PC-3 (cell line): ENCODE measurements at regions not wholly inside any gene's neighbourhood (a gene's known extent, or its start where the extent isn't known, plus 50 kb on each side); places are given as distances from the start of the nearest gene placed in this dataset.

Experiments
- ATAC-seq: fragments of 200-7000 bp; cut with Tn5 transposase; 2 replicates; pipeline ENCODE4 v1.9.1; 2020; ENCODE audit warnings: mild to moderate bottlenecking, moderate library complexity
- BruUV-seq: library from RNA; stranded (reverse); fragments of 400-500 nt; replicated peaks from 2 replicates; lab custom pipeline; 2021; lab: Mats Ljungman, UMichigan
- CTCF ChIA-PET: fragments of 300-600 bp; sonication (Branson Sonifier 250); formaldehyde crosslinking; loops from one replicate; lab custom pipeline; 2022; ENCODE audit warnings: antibody characterized with exemption; lab: Charles Lee
- POLR2A ChIA-PET: fragments of 300-600 bp; sonication (Branson Sonifier 250); formaldehyde crosslinking; loops from one replicate; lab custom pipeline; 2022; ENCODE audit warnings: antibody characterized with exemption; ENCODE audit not compliant: unreplicated experiment; lab: Charles Lee
- DNase-seq: peaks from one replicate; pipeline ENCODE4 v3.0.0-alpha.2; 2015
- H2AFZ ChIP-seq: fragments of 300-600 bp; sonication (generic); 2 replicates; pipeline ENCODE4 v1.6.0; 2016; ENCODE audit warnings: antibody characterized with exemption, low read length
- H3F3A ChIP-seq: fragments of 300-600 bp; sonication (generic); one replicate; pipeline ENCODE4 v1.6.0; 2017; ENCODE audit warnings: antibody characterized with exemption, low read length, control low read depth, mild to moderate bottlenecking; ENCODE audit not compliant: unreplicated experiment
- H3K27ac ChIP-seq: fragments of 300-600 bp; sonication (generic); 2 replicates; pipeline ENCODE4 v1.5.1; 2016; ENCODE audit warnings: mild to moderate bottlenecking, low read length
- H3K27me3 ChIP-seq: fragments of 300-600 bp; sonication (generic); 2 replicates; pipeline ENCODE4 v1.6.1; 2016; ENCODE audit warnings: low read length, mixed read lengths
- H3K36me3 ChIP-seq: fragments of 300-600 bp; sonication (generic); 2 replicates; pipeline ENCODE4 v1.6.1; 2016; ENCODE audit warnings: low read depth, mixed run types, low read length, mixed read lengths
- H3K4me1 ChIP-seq: fragments of 300-600 bp; sonication (generic); 2 replicates; pipeline ENCODE4 v1.5.1; 2016; ENCODE audit warnings: low read length; ENCODE audit not compliant: insufficient read depth
- H3K4me2 ChIP-seq: fragments of 300-600 bp; sonication (generic); 2 replicates; pipeline ENCODE4 v1.6.0; 2016; ENCODE audit warnings: low read length
- H3K4me3 ChIP-seq: fragments of 300-600 bp; sonication (generic); 2 replicates; pipeline ENCODE4 v1.5.1; 2016; ENCODE audit warnings: mild to moderate bottlenecking, low read length, mixed read lengths
- H3K79me2 ChIP-seq: fragments of 300-600 bp; sonication (generic); 2 replicates; pipeline ENCODE4 v1.6.1; 2017; ENCODE audit warnings: low read length, mixed read lengths
- H3K9ac ChIP-seq: fragments of 300-600 bp; sonication (generic); 2 replicates; pipeline ENCODE4 v1.6.0; 2016; ENCODE audit warnings: mild to moderate bottlenecking, low read length
- H3K9me2 ChIP-seq: fragments of 300-600 bp; sonication (generic); replicated peaks from 2 replicates; pipeline ENCODE4 v1.6.1; 2016; ENCODE audit warnings: mixed run types, low read length, mixed read lengths
- H3K9me3 ChIP-seq: fragments of 300-600 bp; sonication (generic); 2 replicates; pipeline ENCODE4 v1.6.1; 2016; ENCODE audit warnings: low read length, mixed read lengths
- H4K20me1 ChIP-seq: fragments of 300-600 bp; sonication (generic); 2 replicates; pipeline ENCODE4 v1.6.1; 2016; ENCODE audit warnings: low read length, mixed read lengths
- EZH2 ChIP-seq: fragments of 300-600 bp; sonication (generic); IDR thresholded peaks from one replicate; pipeline ENCODE4 v1.6.1; 2017; ENCODE audit warnings: antibody characterized with exemption, mild to moderate bottlenecking, low read length; ENCODE audit not compliant: unreplicated experiment
- EZH2phosphoT487 ChIP-seq: fragments of 300-600 bp; sonication (generic); IDR thresholded peaks from 2 replicates; pipeline ENCODE4 v1.6.1; 2018; ENCODE audit warnings: mild to moderate bottlenecking, antibody characterized with exemption, low read length, borderline replicate concordance
- intact Hi-C: fragments of 100-400 bp; cut with micrococcal nuclease; formaldehyde crosslinking; loops from 2 replicates; pipeline ENCODE4 v1.9.0; 2023
- TF ChIP-seq, protein P1 (sequence below): fragments of 300-600 bp; sonication (generic); conservative IDR thresholded peaks from 2 replicates; pipeline ENCODE4 v1.5.1; 2017; ENCODE audit warnings: antibody characterized with exemption, low read depth, mild to moderate bottlenecking, low read length

DNA sequence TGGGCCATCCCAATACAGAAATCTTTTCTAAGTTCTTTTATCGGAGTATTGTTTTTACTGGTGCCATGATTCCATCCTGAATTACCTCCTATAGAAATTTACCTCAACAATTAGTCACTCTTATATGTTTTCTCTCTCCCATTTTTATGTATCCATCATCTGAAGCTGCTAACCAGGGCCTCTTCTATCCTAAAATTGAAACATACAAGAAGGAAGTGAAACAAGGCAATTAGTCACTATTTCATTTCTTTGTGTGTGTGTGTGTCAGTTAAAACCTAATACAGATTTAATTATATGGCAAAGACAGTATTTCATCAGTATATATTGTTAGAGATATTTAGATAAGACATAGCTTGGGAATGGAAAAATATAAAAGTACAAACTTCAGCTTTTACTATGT, 148.4 kb upstream of the AHR start:
- ChIA-PET POLR2A (no interaction called here), CTCF (interaction anchor here (0.6 to 0.8 kb wide), 2 partner anchors 34 to 151 kb away, joined by 3 read pairs; no protein-coding TSS in a partner anchor)
- H3K9me2 ChIP-seq, result no peaks in the 10 kb centered on the region
- H3K36me3 ChIP-seq, result no peaks in the 10 kb centered on the region
- ATAC-seq (no peak), DNase-seq (no peak)
- no peaks in the 10 kb centered on the region for H3K79me2 ChIP-seq
- H3K27ac ChIP-seq, result no peak overlapping the region
- TF ChIP-seq EZH2 (no peak), EZH2phosphoT487 (no peak)
- TF ChIP-seq, protein P1, sequence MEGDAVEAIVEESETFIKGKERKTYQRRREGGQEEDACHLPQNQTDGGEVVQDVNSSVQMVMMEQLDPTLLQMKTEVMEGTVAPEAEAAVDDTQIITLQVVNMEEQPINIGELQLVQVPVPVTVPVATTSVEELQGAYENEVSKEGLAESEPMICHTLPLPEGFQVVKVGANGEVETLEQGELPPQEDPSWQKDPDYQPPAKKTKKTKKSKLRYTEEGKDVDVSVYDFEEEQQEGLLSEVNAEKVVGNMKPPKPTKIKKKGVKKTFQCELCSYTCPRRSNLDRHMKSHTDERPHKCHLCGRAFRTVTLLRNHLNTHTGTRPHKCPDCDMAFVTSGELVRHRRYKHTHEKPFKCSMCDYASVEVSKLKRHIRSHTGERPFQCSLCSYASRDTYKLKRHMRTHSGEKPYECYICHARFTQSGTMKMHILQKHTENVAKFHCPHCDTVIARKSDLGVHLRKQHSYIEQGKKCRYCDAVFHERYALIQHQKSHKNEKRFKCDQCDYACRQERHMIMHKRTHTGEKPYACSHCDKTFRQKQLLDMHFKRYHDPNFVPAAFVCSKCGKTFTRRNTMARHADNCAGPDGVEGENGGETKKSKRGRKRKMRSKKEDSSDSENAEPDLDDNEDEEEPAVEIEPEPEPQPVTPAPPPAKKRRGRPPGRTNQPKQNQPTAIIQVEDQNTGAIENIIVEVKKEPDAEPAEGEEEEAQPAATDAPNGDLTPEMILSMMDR, result no peak
- H3F3A ChIP-seq, result no peaks in the 10 kb centered on the region
- H3K27me3 ChIP-seq, result no peaks in the 10 kb centered on the region
- no peaks in the 10 kb centered on the region for H4K20me1 ChIP-seq
- no TSS peak for BruUV-seq
- H3K4me3 ChIP-seq, result no peak overlapping the region
- no peaks in the 10 kb centered on the region for H3K9me3 ChIP-seq
- intact Hi-C loops, result no loop called here
- H2AFZ ChIP-seq, result no peak overlapping the region
- H3K4me1 ChIP-seq, result peaks cover 21% of the 10 kb centered on the region
- no peak overlapping the region for H3K9ac ChIP-seq
- H3K4me2 ChIP-seq, result no peak overlapping the region

DNA sequence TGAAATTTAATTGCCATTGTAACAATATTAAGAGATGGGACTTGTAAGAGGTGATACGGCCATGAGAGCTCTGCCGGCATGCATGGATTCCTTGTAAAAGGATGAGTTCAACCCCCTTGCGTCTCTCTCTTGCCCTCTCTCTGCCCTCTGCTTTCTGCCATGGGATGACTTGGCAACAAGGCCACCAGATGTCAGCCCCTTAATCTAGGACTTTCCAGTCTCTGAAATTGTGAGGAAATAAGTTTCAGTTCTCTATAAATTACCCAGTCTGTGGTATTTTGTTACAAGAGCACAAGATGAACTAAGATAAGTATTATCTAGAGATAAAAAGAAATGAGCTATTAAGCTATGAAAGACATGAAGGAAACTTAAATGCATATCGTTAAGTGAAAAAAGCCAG, 145.7 kb upstream of the AHR start:
- no TSS peak for BruUV-seq
- intact Hi-C loops, result no loop called here
- no peaks in the 10 kb centered on the region for H4K20me1 ChIP-seq
- H3K79me2 ChIP-seq, result no peaks in the 10 kb centered on the region
- no peak overlapping the region for H3K9ac ChIP-seq
- no peaks in the 10 kb centered on the region for H3K27me3 ChIP-seq
- no peak overlapping the region for H3K4me3 ChIP-seq
- H3K9me2 ChIP-seq, result no peaks in the 10 kb centered on the region
- POLR2A ChIA-PET, result no interaction called here
- no peaks in the 10 kb centered on the region for H3K9me3 ChIP-seq
- TF ChIP-seq EZH2 (no peak), EZH2phosphoT487 (no peak)
- TF ChIP-seq, protein P1, result no peak
- H3K27ac ChIP-seq, result no peak overlapping the region
- H2AFZ ChIP-seq, result no peak overlapping the region
- no peak for ATAC-seq
- CTCF ChIA-PET, result no interaction called here
- no peaks in the 10 kb centered on the region for H3F3A ChIP-seq
- H3K4me2 ChIP-seq, result no peak overlapping the region
- H3K36me3 ChIP-seq, result no peaks in the 10 kb centered on the region
- H3K4me1 ChIP-seq, result peaks cover 3% of the 10 kb centered on the region; the same call in 1 of the 2 replicates
- DNase-seq, result no peak

DNA sequence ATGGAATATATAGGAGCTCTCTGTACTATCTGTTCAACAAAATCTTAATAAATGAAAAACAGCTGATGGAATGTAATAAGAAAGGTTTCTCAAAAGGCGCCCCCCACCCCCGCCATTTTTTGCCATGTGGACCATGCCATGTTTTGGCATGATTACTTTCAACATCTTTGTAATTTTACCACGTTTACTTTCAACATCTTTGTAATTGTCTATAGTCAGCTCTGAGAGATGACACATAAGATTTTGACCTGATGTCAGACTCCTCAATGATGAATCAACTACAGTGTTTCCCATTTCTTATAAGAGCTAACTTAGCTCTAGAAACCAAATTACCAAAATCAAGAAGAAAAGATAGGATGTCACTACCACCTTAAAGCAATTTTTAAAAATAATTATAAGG, 144.9 kb upstream of the AHR start:
- no peaks in the 10 kb centered on the region for H3K27me3 ChIP-seq
- H3K79me2 ChIP-seq, result no peaks in the 10 kb centered on the region
- no peak overlapping the region for H3K9ac ChIP-seq
- no peaks in the 10 kb centered on the region for H3K9me2 ChIP-seq
- no peak overlapping the region for H3K4me2 ChIP-seq
- H3K4me3 ChIP-seq, result no peak overlapping the region
- no peak overlapping the region for H2AFZ ChIP-seq
- TF ChIP-seq EZH2 (no peak), EZH2phosphoT487 (no peak)
- TF ChIP-seq, protein P1, result no peak
- DNase-seq, result no peak
- no peaks in the 10 kb centered on the region for H3K36me3 ChIP-seq
- H4K20me1 ChIP-seq, result no peaks in the 10 kb centered on the region
- intact Hi-C loops, result no loop called here
- no peaks in the 10 kb centered on the region for H3K9me3 ChIP-seq
- CTCF ChIA-PET, result no interaction called here
- POLR2A ChIA-PET, result no interaction called here
- BruUV-seq, result no TSS peak
- no peak overlapping the region for H3K27ac ChIP-seq
- ATAC-seq, result no peak
- no peaks in the 10 kb centered on the region for H3F3A ChIP-seq
- H3K4me1 ChIP-seq, result no peaks in the 10 kb centered on the region; the same call in 1 of the 2 replicates
